Tibial nerve (tissue), 4 donors: ENCODE measurements at regions not wholly inside any gene's neighbourhood (a gene's known extent, or its start where the extent isn't known, plus 50 kb on each side); places are given as distances from the start of the nearest gene placed in this dataset.
A peak's percentile ranks its signal among the peaks of the same experiment; 100 is the strongest.

Experiments
- DNase-seq, 2 donors: peaks; one replicate each; pipeline ENCODE4 v3.0.0-alpha.2; 2019; ENCODE audit warnings: low spot score in 2 of 2
- H3K27ac ChIP-seq, 4 donors: fragments of 200-600 bp; sonication (generic) in 3 of 4; one replicate each; pipeline ENCODE4 v1.5.1; 2017 to 2019; ENCODE audit warnings: mild to moderate bottlenecking in 1 of 4
- H3K27me3 ChIP-seq, 2 donors: fragments of 200-600 bp; sonication (generic) in 1 of 2; one replicate each; pipeline versions ENCODE4 v1.5.1 to v1.6.0; 2017 to 2019
- H3K36me3 ChIP-seq, 3 donors: fragments of 200-600 bp; sonication (generic); one replicate each; pipeline ENCODE4 v1.5.1; 2018 to 2019
- H3K4me1 ChIP-seq, 4 donors: fragments of 200-600 bp; sonication (generic) in 3 of 4; one replicate each; pipeline ENCODE4 v1.5.1; 2017 to 2019
- H3K4me3 ChIP-seq, 4 donors: fragments of 200-600 bp; sonication (generic) in 3 of 4; one replicate each; pipeline ENCODE4 v1.5.1; 2017 to 2019; ENCODE audit warnings: mild to moderate bottlenecking in 1 of 4, moderate library complexity in 1 of 4
- H3K9me3 ChIP-seq, 4 donors: fragments of 200-600 bp; sonication (generic) in 3 of 4; one replicate each; pipeline ENCODE4 v1.5.1; 2017 to 2019
- CTCF ChIP-seq, 5 experiments: fragments of 200-600 bp in 3 of 5; fragments of 450-650 bp in 2 of 5; sonication (generic) in 3 of 5; IDR thresholded peaks; one replicate each; pipeline ENCODE4 v1.5.1; 2016 to 2019; ENCODE audit warnings: antibody characterized with exemption in 5 of 5, mild to moderate bottlenecking in 3 of 5, moderate library complexity in 2 of 5
- EP300 ChIP-seq, 2 donors: sonication (generic); formaldehyde crosslinking; IDR thresholded peaks; one replicate each; pipeline ENCODE4 v1.6.1; 2017; ENCODE audit warnings: antibody characterized with exemption in 2 of 2, mild to moderate bottlenecking in 1 of 2
- POLR2A ChIP-seq, 2 donors: fragments of 450-650 bp; IDR thresholded peaks; one replicate each; pipeline ENCODE4 v1.6.1; 2017; ENCODE audit warnings: antibody characterized with exemption in 2 of 2, mild to moderate bottlenecking in 2 of 2, moderate library complexity in 2 of 2
- WGBS, 2 donors: methylation state at CpG; one replicate each; pipeline ENCODE4 v1.1.5; 2018; 5-methylcytosine and 5-hydroxymethylcytosine counted together

- Histone ChIP-seq H3K4me3 (no peak overlapping the region), H3K27ac (peak overlapping the region in 2 of 4 donors; percentile 72 to 77), H3K36me3 (no peaks in the 10 kb centered on the region), H3K9me3 (no peaks in the 10 kb centered on the region), H3K4me1 (peaks cover 0 to 11% (median 3%) of the 10 kb centered on the region in 4 donors), H3K27me3 (no peaks in the 10 kb centered on the region)
- TF ChIP-seq EP300 (IDR thresholded peaks at IDR 0.05) (no peak), POLR2A (IDR thresholded peaks at IDR 0.05) (no peak)
- 71 to 76% methylated on average over 9 of the region's 9 CpGs for WGBS, 2 donors
- no peak for DNase-seq
These were observed 170.6 kb upstream of the SERPINE2 start for GRCh38 chr2:224209555-224210285.

DNA sequence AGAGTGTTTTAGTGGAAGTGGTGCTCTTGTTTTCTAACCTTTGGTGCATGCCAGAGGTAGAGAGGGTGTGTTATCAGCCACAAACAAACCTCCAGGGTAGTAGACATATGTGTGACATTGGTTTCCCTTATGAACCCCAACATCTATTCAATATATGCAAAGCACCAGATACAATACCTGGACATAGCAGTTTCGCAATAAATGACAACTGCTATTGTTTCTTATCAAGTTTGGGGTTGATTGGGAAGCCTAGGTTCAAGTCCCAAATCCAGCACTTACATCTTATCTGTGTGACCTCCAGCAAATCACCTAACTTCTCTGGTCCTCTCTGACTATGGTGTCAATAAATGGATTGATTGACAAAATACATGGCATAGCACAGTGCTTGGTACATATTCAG lies 169.4 kb upstream of the SERPINE2 start:
- no peaks in the 10 kb centered on the region for H3K9me3 ChIP-seq
- DNase-seq: no peak
- H3K27ac ChIP-seq: no peak overlapping the region
- WGBS, 2 donors: 92 to 95% methylated on average over 1 of the region's 1 CpG
- no peaks in the 10 kb centered on the region for H3K27me3 ChIP-seq
- H3K36me3 ChIP-seq: no peaks in the 10 kb centered on the region
- peaks cover 0 to 11% (median 3%) of the 10 kb centered on the region in 4 donors for H3K4me1 ChIP-seq
- TF ChIP-seq POLR2A (IDR thresholded peaks at IDR 0.05) (no peak), EP300 (IDR thresholded peaks at IDR 0.05) (no peak), CTCF (IDR thresholded peaks at IDR 0.05) (no peak)
- H3K4me3 ChIP-seq: no peak overlapping the region

DNA sequence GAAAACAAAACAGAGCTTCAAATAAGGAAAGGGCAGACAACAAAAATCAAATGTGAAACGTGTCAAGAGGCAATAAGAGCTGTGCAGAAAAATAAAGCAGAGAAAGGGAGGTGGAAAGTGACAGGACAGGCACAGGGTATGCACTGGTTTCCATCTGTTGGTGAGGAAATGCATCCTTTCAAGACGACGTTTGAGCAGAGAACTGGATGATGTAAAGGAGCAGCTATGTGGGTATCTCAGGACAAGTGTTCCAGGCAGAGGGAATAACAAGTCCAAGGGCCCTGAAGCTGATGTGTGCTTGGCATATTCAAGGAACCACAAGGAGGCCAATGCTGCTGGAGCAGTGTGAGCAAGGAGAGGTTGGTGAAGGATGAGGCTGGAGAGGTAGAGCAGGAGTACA lies 168.9 kb upstream of the SERPINE2 start:
- no peak overlapping the region for H3K4me3 ChIP-seq
- no peaks in the 10 kb centered on the region for H3K36me3 ChIP-seq
- H3K27ac ChIP-seq: no peak overlapping the region
- peaks cover 0 to 11% (median 3%) of the 10 kb centered on the region in 4 donors for H3K4me1 ChIP-seq
- no peaks in the 10 kb centered on the region for H3K27me3 ChIP-seq
- 31 to 46% methylated on average over 3 of the region's 3 CpGs for WGBS, 2 donors
- H3K9me3 ChIP-seq: no peaks in the 10 kb centered on the region
- DNase-seq: no peak
- TF ChIP-seq POLR2A (IDR thresholded peaks at IDR 0.05) (no peak), CTCF (IDR thresholded peaks at IDR 0.05) (no peak), EP300 (IDR thresholded peaks at IDR 0.05) (no peak)

DNA sequence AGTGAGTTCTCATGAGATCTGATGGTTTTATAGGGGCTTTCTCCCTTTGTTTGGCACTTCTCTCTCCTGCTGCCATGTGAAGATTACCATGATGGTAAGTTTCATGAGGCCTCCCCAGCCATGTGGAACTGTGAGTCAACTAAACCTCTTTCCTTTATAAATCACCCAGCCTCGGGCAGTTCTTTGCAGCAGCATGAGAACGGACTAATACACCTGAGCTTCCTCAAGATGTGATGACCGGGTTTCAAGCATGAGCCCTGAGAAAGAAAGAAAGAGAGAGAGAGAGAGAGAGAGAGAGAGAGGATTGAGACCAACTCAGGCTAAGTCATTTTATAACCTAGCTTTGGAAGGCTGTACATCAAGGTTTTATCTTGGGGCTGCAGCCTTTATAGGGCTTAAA lies 167.7 kb upstream of the SERPINE2 start:
- Histone ChIP-seq H3K27me3 (no peaks in the 10 kb centered on the region), H3K9me3 (no peaks in the 10 kb centered on the region), H3K4me1 (peaks cover 0 to 11% (median 3%) of the 10 kb centered on the region in 4 donors), H3K36me3 (no peaks in the 10 kb centered on the region), H3K4me3 (no peak overlapping the region), H3K27ac (no peak overlapping the region)
- TF ChIP-seq EP300 (IDR thresholded peaks at IDR 0.05): no peak
- TF ChIP-seq POLR2A (IDR thresholded peaks at IDR 0.05): no peak
- TF ChIP-seq CTCF (IDR thresholded peaks at IDR 0.05): no peak
- no peak for DNase-seq
- WGBS, 2 donors: 94 to 98% methylated on average over 3 of the region's 3 CpGs

- H3K27ac ChIP-seq: no peak overlapping the region
- peaks cover 0 to under 1% (median 0%) of the 10 kb centered on the region in 4 donors for H3K4me1 ChIP-seq
- TF ChIP-seq EP300 (IDR thresholded peaks at IDR 0.05): no peak
- TF ChIP-seq POLR2A (IDR thresholded peaks at IDR 0.05): no peak
- no peak for TF ChIP-seq CTCF (IDR thresholded peaks at IDR 0.05)
- 90 to 91% methylated on average over 6 of the region's 6 CpGs for WGBS, 2 donors
- H3K36me3 ChIP-seq: no peaks in the 10 kb centered on the region
- H3K4me3 ChIP-seq: no peak overlapping the region
- no peaks in the 10 kb centered on the region for H3K27me3 ChIP-seq
- DNase-seq: no peak
- H3K9me3 ChIP-seq: no peaks in the 10 kb centered on the region
These were observed 163.3 kb upstream of the SERPINE2 start for GRCh38 chr2:224202281-224202865.
